HUES6 (cell line): ENCODE measurements at regions not wholly inside any gene's neighbourhood (a gene's known extent, or its start where the extent isn't known, plus 50 kb on each side); places are given as distances from the start of the nearest gene placed in this dataset.
"Not testable (repeated sequence)": the region's sequence is repeated elsewhere in the genome, so short reads cannot be mapped to it uniquely, and the experiment has no call there.

Experiments
- H3K27ac ChIP-seq: 2 replicates; pipeline ENCODE4 v1.7.0; 2013; ENCODE audit warnings: low read depth, mild to moderate bottlenecking, low read length, inconsistent platforms
- H3K27me3 ChIP-seq: 2 replicates; pipeline ENCODE4 v1.6.1; 2013; ENCODE audit warnings: low read length; ENCODE audit not compliant: control insufficient read depth, insufficient read depth
- H3K36me3 ChIP-seq: 2 replicates; pipeline ENCODE4 v1.6.1; 2013; ENCODE audit warnings: low read length; ENCODE audit not compliant: control insufficient read depth, insufficient read depth
- H3K4me1 ChIP-seq: 2 replicates; pipeline ENCODE4 v1.6.1; 2013; ENCODE audit warnings: low read length; ENCODE audit not compliant: control insufficient read depth, insufficient read depth
- H3K4me3 ChIP-seq: 2 replicates; pipeline ENCODE4 v1.5.1; 2013; ENCODE audit warnings: low read depth, low read length
- H3K9ac ChIP-seq: one replicate; pipeline ENCODE4 v1.6.1; 2013; ENCODE audit warnings: mild to moderate bottlenecking, low read length
- H3K9me3 ChIP-seq: 2 replicates; pipeline ENCODE4 v1.6.1; 2013; ENCODE audit warnings: low read depth, low read length; ENCODE audit not compliant: control insufficient read depth, insufficient read depth

DNA sequence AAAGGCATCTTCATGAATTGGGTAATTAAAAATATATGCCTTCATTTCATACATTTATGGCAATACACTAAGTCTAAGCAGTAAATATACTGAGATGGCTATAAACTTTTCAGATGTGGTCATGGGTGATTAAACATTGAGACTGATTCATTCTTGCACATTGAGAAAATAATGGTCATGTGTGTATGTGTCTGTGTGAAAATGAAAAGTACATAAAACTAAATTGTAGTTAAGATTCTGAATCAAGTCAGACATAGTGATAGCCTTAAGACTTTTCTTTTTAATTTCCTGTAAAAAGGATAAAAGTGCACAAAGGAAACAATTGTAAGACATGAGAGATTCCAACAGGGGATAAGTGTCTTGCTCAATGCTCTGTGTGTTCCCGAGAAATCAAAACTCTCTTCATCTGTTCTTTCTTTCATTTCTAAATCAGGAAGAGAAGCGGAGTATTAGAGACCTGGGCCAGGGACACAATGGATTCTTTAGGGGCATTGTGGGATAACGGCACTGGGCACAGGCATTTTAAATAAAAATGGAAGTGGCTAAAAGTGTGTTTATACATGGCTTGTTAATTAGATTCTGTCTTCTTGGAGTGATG is 69.8 kb upstream of the AGR3 start:
- H3K27me3 ChIP-seq = no peaks in the 10 kb centered on the region
- no peaks in the 10 kb centered on the region for H3K4me1 ChIP-seq
- no peak overlapping the region for H3K9ac ChIP-seq
- no peak overlapping the region for H3K27ac ChIP-seq
- no peak overlapping the region for H3K4me3 ChIP-seq
- no peaks in the 10 kb centered on the region for H3K36me3 ChIP-seq
- H3K9me3 ChIP-seq = peaks cover 28% of the 10 kb centered on the region

DNA sequence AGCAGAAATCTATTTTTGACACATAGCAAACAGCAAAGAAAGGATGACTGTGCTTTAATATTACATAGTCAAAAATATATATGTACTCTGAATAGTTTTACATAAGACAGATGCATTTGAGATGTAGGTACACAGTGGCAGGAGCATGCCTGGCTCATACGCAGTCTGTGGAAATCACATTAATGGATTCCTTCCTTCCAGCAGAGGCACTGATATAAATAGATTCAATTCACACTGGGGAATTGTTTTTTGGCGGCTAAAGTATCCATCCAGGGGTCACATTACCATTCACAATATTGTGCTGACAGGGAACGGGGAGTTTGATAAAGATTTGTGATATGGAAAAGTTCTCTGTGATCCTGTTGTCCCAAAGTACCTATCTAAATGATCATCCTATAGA is 72.5 kb upstream of the AGR3 start:
- Histone ChIP-seq H3K9me3 (peaks cover 7% of the 10 kb centered on the region; the same call in 1 of the 2 replicates), H3K4me3 (no peak overlapping the region), H3K36me3 (no peaks in the 10 kb centered on the region), H3K9ac (no peak overlapping the region), H3K4me1 (no peaks in the 10 kb centered on the region), H3K27ac (no peak overlapping the region), H3K27me3 (no peaks in the 10 kb centered on the region)

DNA sequence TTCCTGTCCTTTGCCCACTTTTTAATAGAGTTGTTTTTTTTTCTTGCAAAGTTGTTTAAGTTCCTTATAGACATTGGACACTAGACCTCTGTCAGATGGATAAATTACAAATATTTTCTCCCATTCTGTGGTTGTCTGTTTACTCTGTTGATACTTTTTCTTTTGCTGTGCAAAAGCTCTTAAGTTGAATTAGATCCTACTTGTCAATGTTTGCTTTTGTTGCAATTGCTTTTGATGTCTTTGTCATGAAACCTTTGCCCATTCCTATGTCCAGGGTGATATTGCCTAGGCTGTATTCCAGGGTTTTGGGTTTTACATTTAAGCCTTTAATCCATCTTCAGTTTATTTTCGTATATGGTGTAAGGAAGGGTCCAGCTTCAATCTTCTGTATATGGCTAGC is 76.9 kb upstream of the AGR3 start:
- no peaks in the 10 kb centered on the region for H3K27me3 ChIP-seq
- H3K36me3 ChIP-seq = no peaks in the 10 kb centered on the region
- H3K9me3 ChIP-seq = no peaks in the 10 kb centered on the region
- no peak overlapping the region for H3K9ac ChIP-seq
- H3K4me3 ChIP-seq = no peak overlapping the region
- H3K4me1 ChIP-seq = no peaks in the 10 kb centered on the region
- H3K27ac ChIP-seq = no peak overlapping the region

DNA sequence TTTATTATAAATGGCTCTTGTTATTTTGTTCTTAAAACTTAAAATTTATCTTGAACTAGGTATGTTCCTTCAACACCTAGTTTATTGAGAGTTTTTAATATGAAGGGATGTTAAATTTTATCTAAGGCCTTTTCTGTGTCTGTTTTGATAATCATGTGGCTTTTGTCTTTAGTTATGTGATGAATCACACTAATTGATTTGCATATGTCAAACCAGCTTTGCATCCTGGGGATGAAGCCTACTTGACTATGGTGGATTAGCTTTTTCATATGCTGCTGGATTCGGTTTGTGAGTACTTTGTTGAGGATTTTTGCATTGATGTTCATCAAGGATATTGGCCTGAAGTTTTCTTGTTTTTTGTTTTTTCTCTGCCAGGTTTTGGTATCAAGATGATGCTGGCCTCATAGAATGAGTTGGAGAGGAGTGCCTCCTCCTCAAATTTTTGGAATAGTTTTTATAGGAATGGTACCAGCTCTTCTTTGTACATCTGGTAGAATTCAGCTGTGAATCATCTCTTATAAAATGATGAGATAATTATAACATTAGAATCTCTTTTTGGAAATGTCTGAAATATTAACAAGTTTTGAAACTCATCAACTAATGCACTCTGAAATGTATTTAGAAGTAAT is 78.7 kb upstream of the AGR3 start:
- H3K4me3 ChIP-seq = no peak overlapping the region
- H3K27ac ChIP-seq = no peak overlapping the region
- no peaks in the 10 kb centered on the region for H3K9me3 ChIP-seq
- no peaks in the 10 kb centered on the region for H3K36me3 ChIP-seq
- no peaks in the 10 kb centered on the region for H3K27me3 ChIP-seq
- no peaks in the 10 kb centered on the region for H3K4me1 ChIP-seq
- no peak overlapping the region for H3K9ac ChIP-seq

DNA sequence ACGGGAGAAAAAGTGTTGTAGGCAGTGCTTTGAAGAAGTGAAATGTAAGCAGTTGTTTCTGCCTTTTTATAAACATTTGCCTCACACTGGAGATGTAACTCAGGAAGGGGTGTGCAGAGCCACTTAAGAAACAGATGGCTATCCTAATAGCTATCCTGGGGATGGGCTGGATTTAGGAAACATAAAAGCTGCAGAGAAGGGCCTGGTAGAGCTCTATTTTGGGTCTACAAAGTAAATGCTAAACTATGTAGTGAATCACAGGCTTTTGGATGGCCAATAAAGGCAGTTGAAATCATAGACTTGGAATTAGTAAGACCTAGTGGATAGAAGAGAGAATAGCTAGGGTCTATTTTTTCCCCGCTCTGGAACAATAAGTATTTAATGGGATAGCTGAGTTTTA is 79.9 kb upstream of the AGR3 start:
- H3K9ac ChIP-seq = no peak overlapping the region
- no peak overlapping the region for H3K4me3 ChIP-seq
- no peaks in the 10 kb centered on the region for H3K36me3 ChIP-seq
- no peaks in the 10 kb centered on the region for H3K4me1 ChIP-seq
- H3K27me3 ChIP-seq = no peaks in the 10 kb centered on the region
- H3K9me3 ChIP-seq = no peaks in the 10 kb centered on the region
- no peak overlapping the region for H3K27ac ChIP-seq

DNA sequence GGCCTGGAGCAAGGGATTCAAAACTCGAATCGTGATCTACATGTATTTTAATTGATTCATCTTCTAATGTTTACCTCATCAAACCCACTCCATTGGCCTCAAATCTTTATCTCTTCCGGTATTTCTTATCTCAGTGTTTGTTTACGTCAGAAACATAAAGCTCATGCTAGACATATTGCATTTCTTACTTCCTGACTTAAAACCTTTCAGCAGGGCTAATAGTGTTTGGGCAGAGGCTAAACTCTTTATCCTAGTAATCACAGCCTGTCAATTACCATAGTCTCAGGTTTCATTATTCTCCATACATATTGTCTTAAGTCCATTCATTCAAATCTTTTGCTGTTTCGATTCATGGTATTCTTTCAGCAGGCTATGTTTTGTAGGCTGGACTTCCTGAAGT is 81.3 kb upstream of the AGR3 start:
- Histone ChIP-seq H3K27ac (no peak overlapping the region), H3K9me3 (no peaks in the 10 kb centered on the region), H3K4me3 (no peak overlapping the region), H3K27me3 (no peaks in the 10 kb centered on the region), H3K36me3 (no peaks in the 10 kb centered on the region), H3K9ac (no peak overlapping the region), H3K4me1 (no peaks in the 10 kb centered on the region)

DNA sequence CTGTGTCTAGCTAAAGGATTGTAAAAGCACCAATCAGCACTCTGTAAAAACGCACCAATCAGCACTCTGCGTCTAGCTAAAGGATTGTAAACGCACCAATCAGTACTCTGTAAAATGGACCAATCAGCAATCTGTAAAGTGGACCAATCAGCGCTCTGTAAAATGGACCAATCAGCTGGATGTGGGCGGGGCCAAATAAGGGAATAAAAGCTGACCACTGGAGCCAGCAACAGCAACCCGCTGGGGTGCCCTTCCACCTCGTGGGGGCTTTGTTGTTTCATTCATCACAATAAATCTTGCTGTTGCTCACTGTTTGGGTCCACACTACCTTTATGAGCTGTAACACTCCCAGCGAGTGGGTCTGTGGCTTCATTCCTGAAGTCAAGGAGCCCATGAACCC is 83.9 kb upstream of the AGR3 start:
- H3K27ac ChIP-seq, H3K4me1 ChIP-seq, H3K9ac ChIP-seq, H3K4me3 ChIP-seq, H3K27me3 ChIP-seq, H3K9me3 ChIP-seq, H3K36me3 ChIP-seq: not testable (repeated sequence)

DNA sequence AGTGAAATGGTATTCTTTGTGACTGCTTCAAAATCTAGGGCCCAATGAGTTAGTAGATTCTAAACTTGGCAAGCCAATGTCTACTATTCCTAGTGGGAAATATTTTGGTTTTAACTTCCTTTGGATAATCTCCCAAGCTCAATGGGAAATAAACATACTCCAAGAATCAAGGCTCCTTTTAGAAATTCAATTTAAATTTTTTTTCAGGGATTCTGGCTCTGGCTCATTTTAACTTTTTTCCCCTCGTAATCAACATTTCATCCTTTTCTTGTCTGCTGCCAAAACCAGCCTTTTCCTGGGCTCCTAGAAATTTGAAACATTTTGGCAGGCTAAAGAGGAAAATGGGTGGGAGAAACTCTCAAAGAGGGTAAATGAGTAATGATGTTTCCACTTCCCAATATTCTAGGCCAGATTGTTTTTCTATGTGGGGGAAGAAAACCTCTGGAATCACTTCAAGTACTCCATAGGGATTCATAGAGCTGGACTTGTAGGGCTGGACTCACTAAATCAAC is 85.6 kb upstream of the AGR3 start:
- Histone ChIP-seq H3K9me3 (no peaks in the 10 kb centered on the region), H3K36me3 (no peaks in the 10 kb centered on the region), H3K9ac (no peak overlapping the region), H3K4me3 (no peak overlapping the region), H3K27ac (no peak overlapping the region), H3K4me1 (no peaks in the 10 kb centered on the region), H3K27me3 (no peaks in the 10 kb centered on the region)

DNA sequence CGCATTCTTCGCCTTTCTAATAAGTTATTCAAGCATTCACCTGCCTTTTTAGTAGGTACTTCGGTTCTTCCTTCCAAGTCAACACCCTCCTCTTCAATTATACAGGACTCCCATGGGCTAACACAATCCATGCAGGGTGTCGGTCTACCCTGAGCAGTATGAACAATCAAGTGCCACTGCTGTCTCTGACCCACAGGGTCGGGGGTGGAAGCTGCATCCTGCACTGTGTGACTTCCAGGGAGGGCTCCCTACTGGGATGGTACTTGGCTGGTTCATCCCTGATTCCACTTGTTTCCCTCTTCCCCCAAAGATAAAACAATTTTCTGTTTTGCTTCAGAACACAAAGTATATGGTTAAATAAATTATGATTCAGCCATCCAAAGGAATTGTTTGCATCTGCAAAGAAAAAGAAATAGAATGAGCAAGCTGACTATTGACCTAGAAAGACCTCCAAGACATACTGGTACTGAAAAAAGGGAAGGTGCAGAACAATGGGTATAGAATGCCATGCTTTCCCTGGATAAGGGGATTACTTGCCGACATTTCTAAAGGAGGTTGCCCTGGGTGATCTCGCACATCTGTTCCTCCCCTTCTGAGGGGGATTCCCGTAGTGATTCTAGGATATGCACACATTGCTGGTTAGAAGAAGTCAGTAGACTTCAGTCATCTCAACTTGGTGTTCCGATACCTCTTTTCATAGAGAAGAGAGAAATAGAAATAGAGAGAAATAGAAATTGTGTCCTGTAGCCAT is 89.1 kb upstream of the AGR3 start:
- Histone ChIP-seq H3K36me3 (no peaks in the 10 kb centered on the region), H3K9me3 (no peaks in the 10 kb centered on the region), H3K9ac (no peak overlapping the region), H3K27me3 (no peaks in the 10 kb centered on the region), H3K4me3 (no peak overlapping the region), H3K27ac (no peak overlapping the region), H3K4me1 (no peaks in the 10 kb centered on the region)

DNA sequence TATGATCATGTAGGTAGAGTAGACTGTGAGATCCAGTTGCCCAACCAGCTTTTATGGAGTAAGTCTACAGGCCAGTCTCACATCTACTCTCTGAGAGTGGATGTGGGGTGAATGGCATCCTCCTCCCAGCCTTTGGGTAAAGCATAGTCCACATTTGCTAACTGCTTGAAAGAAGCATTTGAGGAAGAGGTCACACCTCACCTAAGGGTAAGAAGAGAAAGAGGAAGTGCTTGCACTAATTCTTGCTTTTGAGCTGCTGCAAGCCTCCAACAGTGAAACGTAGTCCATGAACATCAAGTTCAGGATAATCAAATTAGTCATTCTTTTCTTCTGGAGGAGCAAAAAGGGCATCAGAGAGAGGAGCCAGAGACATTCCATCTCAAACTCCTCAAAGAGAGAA is 93.9 kb upstream of the AGR3 start:
- Histone ChIP-seq H3K27me3 (no peaks in the 10 kb centered on the region), H3K9me3 (no peaks in the 10 kb centered on the region), H3K4me1 (peaks cover 14% of the 10 kb centered on the region), H3K4me3 (no peak overlapping the region), H3K9ac (no peak overlapping the region), H3K36me3 (no peaks in the 10 kb centered on the region), H3K27ac (no peak overlapping the region)
